HG02642 (cell line): ENCODE measurements at regions not wholly inside any gene's neighbourhood (a gene's known extent, or its start where the extent isn't known, plus 50 kb on each side); places are given as distances from the start of the nearest gene placed in this dataset.
"Not testable (repeated sequence)": the region's sequence is repeated elsewhere in the genome, so short reads cannot be mapped to it uniquely, and the experiment has no call there.

Experiments used
- ATAC-seq: cut with Tn5 transposase; IDR thresholded peaks from one replicate; pipeline ENCODE4 v1.9.1; 2021; ENCODE audit warnings: mild to moderate bottlenecking; ENCODE audit not compliant: unreplicated experiment, poor library complexity

- ATAC-seq = no peak
These were observed 773.9 kb upstream of the MMS22L start for GRCh38 chr6:98056955-98057354.

GRCh38 chr6:98067375-98067774 is 767.0 kb upstream of the POU3F2 start:
- ATAC-seq = no peak

DNA sequence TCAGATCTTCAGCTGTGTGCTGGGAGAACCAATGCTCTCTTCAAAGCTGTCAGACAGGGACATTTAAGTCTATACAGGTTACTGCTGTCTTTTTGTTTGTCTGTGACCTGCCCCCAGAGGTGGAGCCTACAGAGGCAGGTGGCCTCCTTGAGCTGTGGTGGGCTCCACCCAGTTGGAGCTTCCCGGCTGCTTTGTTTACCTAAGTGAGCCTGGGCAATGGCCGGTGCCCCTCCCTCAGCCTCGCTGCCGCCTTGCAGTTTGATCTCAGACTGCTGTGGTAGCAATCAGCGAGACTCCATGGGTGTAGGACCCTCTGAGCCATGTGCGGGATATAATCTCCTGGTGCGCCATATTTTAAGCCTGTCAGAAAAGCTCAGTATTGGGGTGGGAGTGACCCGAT is 745.8 kb upstream of the POU3F2 start:
- not testable (repeated sequence) for ATAC-seq

GRCh38 chr6:98092331-98092730 is 742.0 kb upstream of the POU3F2 start:
- ATAC-seq = no peak

GRCh38 chr6:98094696-98095095 is 739.7 kb upstream of the POU3F2 start:
- ATAC-seq = no peak

- ATAC-seq = no peak
These were observed 726.6 kb upstream of the POU3F2 start for GRCh38 chr6:98107801-98108200.

DNA sequence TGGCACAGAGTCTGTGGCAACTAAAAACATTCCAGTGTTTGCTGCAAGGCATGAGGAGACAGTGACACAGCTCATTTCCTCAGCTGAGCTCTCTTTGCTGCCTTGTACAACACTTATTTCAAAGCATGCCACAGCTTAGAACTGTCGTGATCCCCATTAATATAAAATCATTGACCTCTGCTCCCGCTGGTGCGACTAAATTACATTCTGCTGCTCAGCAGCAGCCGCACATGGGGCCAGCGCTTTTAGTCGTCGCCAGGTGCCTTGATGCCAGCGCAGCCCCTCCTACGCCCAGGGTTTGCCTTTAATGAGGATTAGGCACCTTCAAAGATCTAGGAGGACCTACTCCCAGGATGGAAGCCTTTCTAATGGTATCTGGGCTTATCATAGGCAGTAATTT is 717.9 kb upstream of the POU3F2 start:
- ATAC-seq = no peak

DNA sequence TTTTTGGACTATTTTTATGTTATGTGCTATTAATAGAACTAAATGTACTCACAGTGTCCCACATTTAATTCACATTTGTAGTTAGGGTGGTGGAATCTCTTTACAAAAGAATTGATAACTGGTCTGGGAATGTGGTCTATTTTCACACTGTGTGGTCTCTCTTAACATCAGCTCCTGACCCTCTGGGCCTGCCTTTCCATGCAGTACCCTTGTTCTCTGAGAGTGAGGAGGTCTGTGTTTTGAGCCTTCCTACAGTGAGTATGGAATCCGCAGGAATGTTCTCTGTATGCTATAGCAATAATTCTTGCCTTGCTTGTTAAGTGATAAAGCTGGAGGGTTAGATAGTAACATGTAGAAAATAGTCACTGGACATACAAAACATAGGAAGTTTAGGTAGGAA is 717.3 kb upstream of the POU3F2 start:
- no peak for ATAC-seq

DNA sequence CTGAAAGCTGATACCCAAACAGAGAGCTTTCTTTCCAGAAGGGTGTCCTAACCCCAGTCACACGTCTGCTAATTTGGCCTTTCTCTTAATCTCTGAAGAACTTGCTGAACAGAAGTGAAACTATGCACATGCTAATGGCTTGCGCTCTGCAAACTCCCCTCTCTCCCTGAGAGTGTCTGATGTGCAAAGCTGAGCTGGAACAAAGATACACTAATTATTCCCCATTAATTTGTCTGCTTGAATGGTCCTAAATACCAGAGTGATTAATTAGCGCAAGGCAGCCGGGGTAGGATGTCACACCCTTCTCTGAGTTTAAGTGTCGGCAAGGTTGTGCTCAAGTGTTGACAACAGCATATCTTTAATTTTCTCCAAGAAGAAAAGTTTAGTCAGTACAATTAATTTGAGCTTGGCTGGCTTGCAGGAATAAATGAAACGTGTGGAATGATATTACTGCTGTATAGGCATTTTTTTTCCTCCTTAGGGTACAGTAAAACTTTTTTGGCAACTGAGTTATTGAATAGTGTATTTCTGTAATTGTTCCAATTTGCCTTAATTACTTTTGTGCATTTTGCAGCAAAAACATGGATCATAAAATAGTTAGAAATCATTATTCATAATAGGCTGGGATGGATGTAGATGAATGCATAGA is 715.9 kb upstream of the POU3F2 start:
- no peak for ATAC-seq

DNA sequence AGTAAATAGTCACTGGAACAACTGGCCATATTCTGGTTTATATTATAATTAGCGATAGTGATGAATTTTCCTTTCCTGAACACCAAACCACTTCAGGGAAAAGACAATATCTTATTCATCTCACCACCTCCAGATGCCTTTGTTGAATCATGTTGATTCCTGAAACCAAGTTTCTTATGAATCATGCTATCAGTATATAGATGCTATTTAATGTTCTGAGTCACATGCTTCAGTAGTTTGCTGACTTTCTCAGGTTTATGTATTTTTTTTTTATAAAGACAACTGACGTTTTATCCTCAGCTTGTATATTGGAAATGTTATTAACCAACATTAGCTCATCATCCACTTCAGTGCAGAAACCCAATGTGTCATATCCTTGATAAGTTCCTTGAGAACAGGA is 710.2 kb upstream of the POU3F2 start:
- no peak for ATAC-seq

GRCh38 chr6:98131290-98131990 is 702.9 kb upstream of the POU3F2 start:
- ATAC-seq = no peak

- ATAC-seq = no peak
These were observed 698.0 kb upstream of the POU3F2 start for GRCh38 chr6:98136333-98136732.

DNA sequence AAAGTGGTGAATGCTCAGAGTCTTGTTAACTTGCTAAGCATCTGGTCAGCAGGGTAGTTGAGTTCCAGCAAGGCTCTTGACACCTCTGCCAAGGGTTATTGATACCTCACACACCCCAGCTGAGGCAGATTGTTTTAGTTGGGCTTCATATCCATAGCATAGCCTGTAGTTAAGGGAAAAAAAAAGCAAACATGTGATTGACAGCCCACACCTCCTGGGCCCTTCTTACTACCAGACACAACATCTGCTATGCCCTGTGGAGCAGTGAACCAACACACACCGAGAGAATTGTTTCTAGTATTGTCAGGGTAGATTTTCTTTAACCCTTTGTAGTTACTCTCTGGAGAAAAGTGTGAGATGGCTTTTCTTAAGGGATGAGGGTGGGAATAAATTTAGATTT is 697.0 kb upstream of the POU3F2 start:
- no peak for ATAC-seq

- ATAC-seq = no peak
These were observed 691.5 kb upstream of the POU3F2 start for GRCh38 chr6:98142839-98143238.

DNA sequence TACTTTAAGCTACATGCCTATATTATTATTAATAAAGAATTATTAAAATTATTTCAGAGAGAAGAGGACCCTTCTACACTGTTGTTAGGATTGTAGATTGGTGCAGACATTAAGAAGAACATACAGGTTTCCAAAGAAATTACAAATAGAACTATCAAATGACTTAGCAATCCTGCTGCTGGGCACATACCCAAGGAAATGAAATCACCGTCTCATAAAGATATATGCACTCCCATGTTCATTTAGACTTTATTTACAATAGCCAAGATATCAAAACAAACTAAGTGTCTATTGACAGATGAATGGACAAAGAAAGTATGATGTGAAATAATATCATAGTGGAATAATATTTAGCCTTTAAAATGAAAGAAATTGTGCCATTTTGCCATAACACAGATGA is 687.7 kb upstream of the POU3F2 start:
- ATAC-seq = no peak

DNA sequence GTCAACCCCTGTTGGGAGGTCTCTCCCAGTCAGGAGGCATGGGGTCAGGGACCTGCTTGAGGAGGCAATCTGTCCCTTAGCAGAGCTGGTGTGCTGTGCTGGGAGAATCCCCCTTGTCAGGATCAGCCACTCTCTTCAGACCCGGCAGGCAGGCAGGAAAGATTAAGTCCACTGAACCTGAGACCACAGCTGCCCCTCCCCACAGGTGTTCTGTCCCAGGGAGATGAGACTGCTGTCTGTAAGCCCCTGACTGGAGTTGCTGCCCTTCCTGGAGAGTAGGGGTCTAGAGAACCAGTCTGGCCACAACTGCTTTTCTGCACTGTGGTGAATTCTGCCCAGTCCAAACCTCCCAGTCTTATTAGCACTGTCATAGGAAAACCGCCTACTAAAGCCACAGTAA is 677.8 kb upstream of the POU3F2 start:
- ATAC-seq = no peak

GRCh38 chr6:98179606-98180005 is 654.8 kb upstream of the POU3F2 start:
- no peak for ATAC-seq

DNA sequence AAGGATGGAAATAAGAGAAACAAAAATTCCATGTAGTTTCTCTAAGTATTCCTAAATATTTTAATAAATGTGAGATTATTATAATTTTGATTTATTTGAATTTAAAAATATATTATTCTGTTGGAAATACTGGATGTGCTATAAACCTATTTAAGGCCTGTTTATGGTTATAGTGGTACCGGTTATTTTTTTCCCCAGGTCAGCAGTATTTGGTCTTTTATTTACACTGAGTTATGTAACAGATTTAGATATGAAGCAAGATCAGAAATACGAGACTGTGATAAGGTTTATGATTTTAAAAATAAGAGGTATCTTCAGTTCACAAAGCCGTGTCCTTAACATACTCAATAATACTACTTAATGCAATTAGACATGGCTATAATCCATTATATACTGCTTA is 634.3 kb upstream of the POU3F2 start:
- no peak for ATAC-seq

DNA sequence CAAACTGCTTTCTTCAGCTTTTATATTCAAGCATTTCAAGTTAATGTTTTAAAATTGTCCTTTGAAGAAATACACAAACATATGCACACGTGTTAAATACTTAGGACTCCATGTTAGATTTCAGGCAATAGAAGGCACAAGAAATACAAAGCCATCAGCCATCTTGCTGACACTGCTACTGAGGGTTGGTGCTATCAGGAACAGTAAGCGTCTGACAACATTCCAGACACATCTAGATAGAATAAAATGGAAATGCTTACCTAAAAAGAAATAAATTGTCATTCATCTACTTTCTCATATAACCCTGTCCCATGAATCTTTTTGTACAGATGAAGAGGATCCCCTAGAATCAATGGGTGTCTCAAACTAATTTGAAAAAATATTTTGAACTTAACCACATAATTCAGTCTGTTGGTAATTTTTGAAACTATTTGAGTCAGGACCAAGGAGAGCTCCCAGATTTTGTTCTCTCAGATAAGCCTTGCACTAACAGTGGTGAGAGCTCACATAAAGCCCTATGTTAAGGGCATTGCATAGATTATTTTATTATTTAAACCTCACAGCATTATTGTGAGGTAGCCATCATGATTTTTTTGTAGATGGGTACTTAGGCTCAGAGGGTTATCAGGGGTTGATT is 631.1 kb upstream of the POU3F2 start:
- ATAC-seq = no peak

DNA sequence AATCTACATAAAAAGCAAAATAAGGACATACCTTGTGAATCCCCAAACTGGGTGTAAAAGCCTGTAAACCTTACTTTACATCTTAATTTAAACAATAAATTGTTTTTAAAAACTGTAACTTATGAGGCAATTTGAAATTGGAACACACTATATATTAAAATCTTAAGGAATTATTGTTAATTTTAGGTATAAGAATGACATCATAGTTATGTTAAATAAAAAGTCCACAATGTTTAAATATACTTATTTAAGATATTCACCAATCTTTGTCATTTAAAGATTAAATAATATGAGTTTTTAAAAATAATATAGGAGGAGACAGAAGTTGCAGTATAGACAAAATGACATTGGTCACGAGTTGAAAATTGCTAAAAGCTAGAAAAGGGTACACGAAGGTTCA is 621.9 kb upstream of the POU3F2 start:
- no peak for ATAC-seq

DNA sequence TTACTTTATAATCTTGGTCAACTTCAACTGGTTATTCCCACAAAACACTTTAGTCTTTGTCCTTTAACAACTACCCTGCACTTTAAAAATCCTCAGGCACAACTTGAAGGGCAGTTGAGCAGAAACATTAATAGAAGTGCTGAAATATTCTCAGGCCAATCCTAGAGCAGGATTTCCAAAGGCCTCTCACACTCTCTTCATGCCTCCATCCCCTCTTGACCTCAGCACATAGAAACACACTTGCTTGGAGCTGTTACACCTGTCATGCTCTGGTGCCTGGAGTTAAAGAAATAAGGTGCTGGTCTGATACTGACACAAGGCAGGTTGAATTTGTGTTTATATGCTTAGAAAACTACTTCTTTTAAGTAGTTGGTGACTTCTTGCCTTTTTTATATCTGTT is 618.8 kb upstream of the POU3F2 start:
- no peak for ATAC-seq

DNA sequence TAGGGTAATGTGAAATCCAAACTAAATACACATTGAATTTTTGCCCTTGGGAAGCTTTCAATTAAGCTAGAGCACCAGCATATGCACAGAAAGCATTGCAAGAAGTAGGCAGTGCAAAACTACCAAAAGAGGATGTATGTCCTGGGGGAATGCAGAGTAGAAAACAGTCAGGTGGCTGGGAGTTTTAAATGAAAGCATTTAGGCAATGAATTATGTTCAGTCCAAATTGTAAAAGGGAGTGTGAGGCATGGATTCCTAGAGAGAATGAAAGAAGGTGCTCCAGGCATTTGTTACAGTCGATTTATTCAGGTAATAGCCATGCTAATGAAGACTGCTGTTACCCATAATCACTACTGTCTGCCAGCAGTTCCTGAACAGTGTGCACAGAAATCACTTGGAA is 604.1 kb upstream of the POU3F2 start:
- no peak for ATAC-seq
